A673 (cell line): ENCODE measurements at regions not wholly inside any gene's neighbourhood (a gene's known extent, or its start where the extent isn't known, plus 50 kb on each side); places are given as distances from the start of the nearest gene placed in this dataset.

Experiments
- BruUV-seq: library from RNA; stranded (reverse); fragments of 400-500 nt; replicated peaks from 2 replicates; lab custom pipeline; 2021; lab: Mats Ljungman, UMichigan
- CTCF ChIA-PET: fragments of 300-600 bp; sonication (Branson Sonifier 250); formaldehyde crosslinking; loops from one replicate; lab custom pipeline; 2022; ENCODE audit warnings: antibody characterized with exemption; lab: Charles Lee
- POLR2A ChIA-PET: fragments of 300-600 bp; sonication (Branson Sonifier 250); formaldehyde crosslinking; loops from one replicate; lab custom pipeline; 2022; ENCODE audit warnings: antibody characterized with exemption; ENCODE audit not compliant: low non-redundant PET; lab: Charles Lee
- DNase-seq: peaks from one replicate; pipeline ENCODE4 v3.0.0-alpha.2; 2015; ENCODE audit warnings: low spot score
- H3K27ac ChIP-seq: fragments of 200-600 bp; sonication (generic); 2 replicates; pipeline ENCODE4 v1.5.1; 2016; ENCODE audit warnings: mixed run types, low read depth, mild to moderate bottlenecking, mixed read lengths, antibody characterized with exemption, low read length; ENCODE audit not compliant: poor library complexity, severe bottlenecking
- H3K27me3 ChIP-seq: fragments of 200-600 bp; sonication (generic); replicated peaks from 2 replicates; pipeline ENCODE4 v1.6.1; 2017; ENCODE audit warnings: mixed run types, low read depth, mild to moderate bottlenecking, mixed read lengths, antibody characterized with exemption, low read length; ENCODE audit not compliant: insufficient read depth, poor library complexity
- H3K36me3 ChIP-seq: fragments of 200-600 bp; sonication (generic); 2 replicates; pipeline ENCODE4 v1.6.1; 2016; ENCODE audit warnings: mixed run types, mild to moderate bottlenecking, mixed read lengths, antibody characterized with exemption, low read length; ENCODE audit not compliant: insufficient read depth, poor library complexity, severe bottlenecking
- H3K4me1 ChIP-seq: fragments of 200-600 bp; sonication (generic); 2 replicates; pipeline ENCODE4 v1.6.1; 2017; ENCODE audit warnings: mixed run types, mild to moderate bottlenecking, mixed read lengths, antibody characterized with exemption, low read length; ENCODE audit not compliant: insufficient read depth, poor library complexity, severe bottlenecking
- H3K4me3 ChIP-seq: fragments of 200-600 bp; sonication (generic); 2 replicates; pipeline ENCODE4 v1.5.1; 2016; ENCODE audit warnings: low read depth, mixed run types, mild to moderate bottlenecking, mixed read lengths, low read length; ENCODE audit not compliant: poor library complexity, severe bottlenecking
- H3K9me3 ChIP-seq: fragments of 200-600 bp; sonication (generic); 2 replicates; pipeline ENCODE4 v1.6.1; 2016; ENCODE audit warnings: mixed run types, low read depth, mild to moderate bottlenecking, mixed read lengths, antibody characterized with exemption, low read length; ENCODE audit not compliant: poor library complexity, severe bottlenecking
- EZH2 ChIP-seq: fragments of 200-600 bp; sonication (generic); IDR thresholded peaks from 2 replicates; pipeline ENCODE4 v1.6.1; 2017; ENCODE audit warnings: borderline replicate concordance, low read depth, mild to moderate bottlenecking, mixed read lengths, antibody characterized with exemption, low read length; ENCODE audit not compliant: poor library complexity, severe bottlenecking
- intact Hi-C: fragments of 100-400 bp; cut with micrococcal nuclease; formaldehyde crosslinking; loops from one replicate; pipeline ENCODE4 v1.10.0; 2022; ENCODE audit not compliant: unreplicated experiment
- TF ChIP-seq, protein P1 (sequence below): fragments of 300-800, 200-600 bp; sonication (generic); conservative IDR thresholded peaks from 2 replicates; pipeline ENCODE4 v1.5.1; 2017; ENCODE audit warnings: low read depth, mild to moderate bottlenecking, antibody characterized with exemption, low read length, moderate library complexity, mixed read lengths

DNA sequence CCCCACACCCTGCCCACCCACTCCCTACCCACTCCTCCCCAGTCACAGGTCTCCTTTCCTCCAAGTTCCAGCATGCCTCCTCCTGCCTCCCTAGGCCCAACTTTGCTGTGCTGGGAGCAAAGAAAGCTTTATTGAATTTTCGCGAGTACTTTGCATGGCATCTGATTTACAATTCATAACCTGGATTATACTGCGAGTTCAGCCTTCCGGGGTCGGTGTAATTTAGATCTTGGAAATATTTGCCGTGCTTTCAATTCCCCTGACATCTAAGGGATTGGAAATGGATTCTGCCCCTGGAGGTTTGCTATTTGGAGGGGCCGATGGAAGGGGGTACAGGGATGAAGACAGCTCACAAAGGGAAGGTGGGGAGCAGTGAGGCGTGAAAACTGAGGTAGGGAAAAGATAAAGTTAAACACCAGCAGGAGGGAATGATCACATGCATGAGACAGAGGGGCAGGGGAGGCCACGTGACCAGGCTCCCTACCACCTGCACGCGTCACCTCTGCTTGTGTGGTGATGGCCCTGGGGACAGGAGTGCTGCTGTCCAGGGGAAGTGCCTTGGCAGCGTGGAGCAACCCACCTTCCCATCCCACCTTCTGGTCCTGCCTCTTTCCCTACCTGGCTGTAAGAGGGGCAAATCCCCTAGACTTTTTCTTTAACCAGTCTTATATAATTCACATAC lies 132.3 kb upstream of the RPL38 start:
- intact Hi-C loops: no loop called here
- no peak for DNase-seq
- Histone ChIP-seq H3K27me3 (no peaks in the 10 kb centered on the region), H3K9me3 (no peaks in the 10 kb centered on the region), H3K4me1 (no peaks in the 10 kb centered on the region), H3K4me3 (no peak overlapping the region), H3K27ac (no peak overlapping the region), H3K36me3 (no peaks in the 10 kb centered on the region)
- ChIA-PET POLR2A (no interaction called here), CTCF (interaction anchor here (0.6 kb wide), 1 partner anchor 514 kb away, joined by 3 read pairs; no protein-coding TSS in a partner anchor)
- no peak for TF ChIP-seq EZH2
- TF ChIP-seq, protein P1, sequence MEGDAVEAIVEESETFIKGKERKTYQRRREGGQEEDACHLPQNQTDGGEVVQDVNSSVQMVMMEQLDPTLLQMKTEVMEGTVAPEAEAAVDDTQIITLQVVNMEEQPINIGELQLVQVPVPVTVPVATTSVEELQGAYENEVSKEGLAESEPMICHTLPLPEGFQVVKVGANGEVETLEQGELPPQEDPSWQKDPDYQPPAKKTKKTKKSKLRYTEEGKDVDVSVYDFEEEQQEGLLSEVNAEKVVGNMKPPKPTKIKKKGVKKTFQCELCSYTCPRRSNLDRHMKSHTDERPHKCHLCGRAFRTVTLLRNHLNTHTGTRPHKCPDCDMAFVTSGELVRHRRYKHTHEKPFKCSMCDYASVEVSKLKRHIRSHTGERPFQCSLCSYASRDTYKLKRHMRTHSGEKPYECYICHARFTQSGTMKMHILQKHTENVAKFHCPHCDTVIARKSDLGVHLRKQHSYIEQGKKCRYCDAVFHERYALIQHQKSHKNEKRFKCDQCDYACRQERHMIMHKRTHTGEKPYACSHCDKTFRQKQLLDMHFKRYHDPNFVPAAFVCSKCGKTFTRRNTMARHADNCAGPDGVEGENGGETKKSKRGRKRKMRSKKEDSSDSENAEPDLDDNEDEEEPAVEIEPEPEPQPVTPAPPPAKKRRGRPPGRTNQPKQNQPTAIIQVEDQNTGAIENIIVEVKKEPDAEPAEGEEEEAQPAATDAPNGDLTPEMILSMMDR: no peak
- BruUV-seq: no TSS peak

DNA sequence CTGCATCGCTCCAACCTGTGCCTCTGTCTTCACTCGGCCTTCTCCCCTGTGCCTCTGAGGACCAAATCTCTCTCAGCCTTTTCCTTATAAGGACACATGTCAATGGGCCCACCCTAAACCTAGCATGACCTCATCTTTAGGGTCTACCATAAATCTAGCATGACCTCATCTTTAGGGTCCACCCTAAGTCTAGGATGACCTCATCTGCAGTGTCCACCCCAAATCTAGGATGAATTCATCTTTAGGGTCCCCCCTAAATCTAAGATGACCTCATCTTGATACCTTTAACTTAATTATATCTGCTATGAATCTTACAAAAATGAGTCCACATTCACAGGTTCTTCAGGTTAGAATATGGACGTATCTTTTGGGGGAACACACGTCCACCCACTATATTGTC lies 131.1 kb upstream of the RPL38 start:
- ChIA-PET POLR2A (no interaction called here), CTCF (no interaction called here)
- Histone ChIP-seq H3K4me1 (no peaks in the 10 kb centered on the region), H3K27ac (no peak overlapping the region), H3K9me3 (no peaks in the 10 kb centered on the region), H3K36me3 (no peaks in the 10 kb centered on the region), H3K4me3 (no peak overlapping the region), H3K27me3 (no peaks in the 10 kb centered on the region)
- DNase-seq: no peak
- intact Hi-C loops: no loop called here
- BruUV-seq: no TSS peak
- TF ChIP-seq, protein P1: no peak
- no peak for TF ChIP-seq EZH2

DNA sequence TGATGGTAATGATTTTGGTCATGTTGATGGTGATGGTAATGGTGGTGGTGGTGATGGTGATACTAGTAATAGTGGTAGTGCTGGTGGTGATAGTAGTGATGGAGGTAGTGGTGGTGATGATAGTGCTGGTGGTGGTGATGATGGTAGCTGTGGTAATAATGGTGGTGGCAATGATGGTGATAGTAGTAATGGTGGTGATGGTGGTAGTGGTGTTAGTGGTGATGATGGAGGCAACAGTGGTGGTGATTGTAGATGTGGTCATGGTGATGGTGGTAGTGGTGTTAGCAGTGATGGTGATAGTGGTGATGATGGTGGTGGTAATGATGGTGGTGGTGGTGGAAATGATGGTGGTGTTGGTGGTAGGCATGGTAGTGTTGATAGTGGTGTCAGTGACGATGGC lies 127.0 kb upstream of the RPL38 start:
- no TSS peak for BruUV-seq
- Histone ChIP-seq H3K27me3 (peaks cover 15% of the 10 kb centered on the region), H3K27ac (no peak overlapping the region), H3K4me3 (no peak overlapping the region), H3K4me1 (no peaks in the 10 kb centered on the region), H3K9me3 (no peaks in the 10 kb centered on the region), H3K36me3 (no peaks in the 10 kb centered on the region)
- intact Hi-C loops: no loop called here
- ChIA-PET POLR2A (no interaction called here), CTCF (no interaction called here)
- TF ChIP-seq, protein P1: no peak
- TF ChIP-seq EZH2: no peak
- DNase-seq: no peak
